NB4 (cell line): ENCODE measurements at regions not wholly inside any gene's neighbourhood (a gene's known extent, or its start where the extent isn't known, plus 50 kb on each side); places are given as distances from the start of the nearest gene placed in this dataset.

ENCODE experiments used
- DNase-seq: peaks from one replicate; pipeline ENCODE4 v3.0.0; 2010; ENCODE audit warnings: low read depth
- H3K4me3 ChIP-seq: one replicate; pipeline ENCODE4 v1.5.1; 2011; ENCODE audit warnings: mild to moderate bottlenecking, low read depth, low read length, moderate library complexity
- MYC ChIP-seq: IDR thresholded peaks from 2 replicates; pipeline ENCODE4 v1.6.1; 2011; ENCODE audit warnings: low read depth, low read length
- POLR2A ChIP-seq: IDR thresholded peaks from 2 replicates; pipeline ENCODE4 v1.6.1; 2011; ENCODE audit warnings: mild to moderate bottlenecking; ENCODE audit not compliant: insufficient read length; ENCODE audit errors: extremely low read depth
- TF ChIP-seq, protein P1 (sequence below): IDR thresholded peaks from one replicate; pipeline ENCODE4 v1.5.1; 2012; ENCODE audit warnings: low read depth, low read length
- TF ChIP-seq, protein P2 (sequence below): IDR thresholded peaks from 2 replicates; pipeline ENCODE4 v1.6.1; 2011; ENCODE audit warnings: low read depth, low read length

DNA sequence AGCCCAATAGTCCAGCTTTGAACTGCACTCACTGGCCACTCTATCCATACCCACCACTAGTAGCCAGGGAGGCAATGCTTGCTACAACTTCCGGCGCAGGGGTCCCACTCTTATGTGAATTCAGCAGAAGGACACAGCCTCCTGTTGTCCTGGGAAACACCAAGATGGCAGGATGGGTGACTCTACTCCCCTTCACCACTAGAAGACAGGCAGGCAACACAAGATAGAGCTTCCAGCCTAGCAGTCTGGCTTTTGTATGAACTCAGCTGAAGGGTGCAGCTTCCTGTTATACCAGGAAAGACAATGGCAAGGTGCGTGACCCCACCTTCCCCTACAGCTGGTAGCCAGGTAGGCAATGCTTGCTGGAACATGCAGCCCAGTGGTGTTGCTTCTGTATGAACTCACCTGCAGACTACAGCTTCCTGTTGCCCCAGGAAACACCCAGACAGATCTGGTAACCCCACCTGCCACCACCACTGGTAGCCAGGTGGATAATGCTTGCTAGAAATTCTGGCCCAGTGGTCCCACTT, 205.2 kb upstream of the KIRREL3 start:
- no peak overlapping the region for H3K4me3 ChIP-seq
- no peak for TF ChIP-seq MYC
- TF ChIP-seq, protein P1, sequence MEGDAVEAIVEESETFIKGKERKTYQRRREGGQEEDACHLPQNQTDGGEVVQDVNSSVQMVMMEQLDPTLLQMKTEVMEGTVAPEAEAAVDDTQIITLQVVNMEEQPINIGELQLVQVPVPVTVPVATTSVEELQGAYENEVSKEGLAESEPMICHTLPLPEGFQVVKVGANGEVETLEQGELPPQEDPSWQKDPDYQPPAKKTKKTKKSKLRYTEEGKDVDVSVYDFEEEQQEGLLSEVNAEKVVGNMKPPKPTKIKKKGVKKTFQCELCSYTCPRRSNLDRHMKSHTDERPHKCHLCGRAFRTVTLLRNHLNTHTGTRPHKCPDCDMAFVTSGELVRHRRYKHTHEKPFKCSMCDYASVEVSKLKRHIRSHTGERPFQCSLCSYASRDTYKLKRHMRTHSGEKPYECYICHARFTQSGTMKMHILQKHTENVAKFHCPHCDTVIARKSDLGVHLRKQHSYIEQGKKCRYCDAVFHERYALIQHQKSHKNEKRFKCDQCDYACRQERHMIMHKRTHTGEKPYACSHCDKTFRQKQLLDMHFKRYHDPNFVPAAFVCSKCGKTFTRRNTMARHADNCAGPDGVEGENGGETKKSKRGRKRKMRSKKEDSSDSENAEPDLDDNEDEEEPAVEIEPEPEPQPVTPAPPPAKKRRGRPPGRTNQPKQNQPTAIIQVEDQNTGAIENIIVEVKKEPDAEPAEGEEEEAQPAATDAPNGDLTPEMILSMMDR, result no peak
- TF ChIP-seq POLR2A, result no peak
- TF ChIP-seq, protein P2, sequence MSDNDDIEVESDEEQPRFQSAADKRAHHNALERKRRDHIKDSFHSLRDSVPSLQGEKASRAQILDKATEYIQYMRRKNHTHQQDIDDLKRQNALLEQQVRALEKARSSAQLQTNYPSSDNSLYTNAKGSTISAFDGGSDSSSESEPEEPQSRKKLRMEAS, result no peak
- no peak for DNase-seq

DNA sequence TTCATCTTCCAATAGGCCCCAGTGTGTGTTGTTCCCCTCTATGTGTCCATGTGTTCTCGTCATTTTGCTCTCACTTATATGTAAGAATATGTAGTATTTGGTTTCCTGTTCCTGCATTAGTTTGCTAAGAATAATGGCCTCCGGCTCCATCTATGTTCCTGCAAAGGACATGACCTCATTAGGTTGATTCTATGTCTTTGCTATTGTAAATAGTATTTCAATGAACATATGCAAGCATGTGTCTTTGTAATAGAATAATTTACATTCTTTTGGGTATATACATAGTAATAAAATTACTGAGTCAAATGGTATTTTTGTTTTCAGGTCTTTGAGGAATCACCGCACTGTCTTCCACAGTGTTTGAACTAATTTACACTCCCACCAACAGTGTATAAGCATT, 202.9 kb upstream of the KIRREL3 start:
- TF ChIP-seq, protein P1, result no peak
- DNase-seq, result no peak
- H3K4me3 ChIP-seq, result no peak overlapping the region

DNA sequence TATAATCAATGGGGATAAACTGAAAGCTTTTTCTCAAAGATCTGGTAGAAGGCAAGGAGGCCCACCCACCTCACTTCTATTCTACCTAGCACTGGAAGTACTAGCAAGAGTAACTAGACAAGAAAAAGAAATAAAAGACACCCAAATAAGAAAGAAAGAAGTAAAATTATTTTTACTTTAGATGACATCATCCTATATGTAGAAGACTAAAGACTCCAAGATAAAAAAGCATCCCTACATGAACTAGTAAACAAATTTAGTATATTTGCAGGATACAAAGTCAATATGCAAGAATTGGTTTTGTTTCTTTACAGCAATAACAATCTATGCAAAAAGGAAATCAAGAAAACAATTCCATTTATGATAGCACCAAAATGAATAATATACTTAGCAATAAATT, 201.5 kb upstream of the KIRREL3 start:
- TF ChIP-seq, protein P1, result no peak
- no peak for DNase-seq
- no peak overlapping the region for H3K4me3 ChIP-seq

DNA sequence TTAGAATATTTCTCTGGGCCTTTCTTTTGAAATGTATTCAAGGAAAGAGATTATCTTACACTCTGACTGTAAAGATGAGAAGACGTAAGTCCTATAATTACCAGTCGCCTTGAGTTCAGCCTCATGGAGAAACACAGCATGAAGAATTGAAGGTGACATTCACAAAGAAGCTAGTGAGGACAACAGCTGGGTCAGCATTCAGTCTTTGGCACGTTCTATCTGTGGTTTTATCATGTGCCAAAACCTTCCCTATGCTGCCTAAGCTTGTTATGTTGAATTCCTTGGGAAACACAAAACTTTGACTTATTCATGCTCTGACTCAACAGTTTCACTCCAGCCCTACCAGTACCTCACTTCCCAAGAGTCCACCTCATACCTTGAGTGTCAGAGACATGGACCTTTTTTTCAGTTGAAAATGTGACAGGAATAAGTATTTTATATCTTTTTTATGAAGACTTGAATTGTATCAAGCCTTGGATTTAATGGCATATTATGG, 198.8 kb upstream of the KIRREL3 start:
- DNase-seq, result no peak
- H3K4me3 ChIP-seq, result no peak overlapping the region
- TF ChIP-seq POLR2A, result no peak
- TF ChIP-seq, protein P2, result no peak
- TF ChIP-seq, protein P1, result no peak
- TF ChIP-seq MYC, result no peak

DNA sequence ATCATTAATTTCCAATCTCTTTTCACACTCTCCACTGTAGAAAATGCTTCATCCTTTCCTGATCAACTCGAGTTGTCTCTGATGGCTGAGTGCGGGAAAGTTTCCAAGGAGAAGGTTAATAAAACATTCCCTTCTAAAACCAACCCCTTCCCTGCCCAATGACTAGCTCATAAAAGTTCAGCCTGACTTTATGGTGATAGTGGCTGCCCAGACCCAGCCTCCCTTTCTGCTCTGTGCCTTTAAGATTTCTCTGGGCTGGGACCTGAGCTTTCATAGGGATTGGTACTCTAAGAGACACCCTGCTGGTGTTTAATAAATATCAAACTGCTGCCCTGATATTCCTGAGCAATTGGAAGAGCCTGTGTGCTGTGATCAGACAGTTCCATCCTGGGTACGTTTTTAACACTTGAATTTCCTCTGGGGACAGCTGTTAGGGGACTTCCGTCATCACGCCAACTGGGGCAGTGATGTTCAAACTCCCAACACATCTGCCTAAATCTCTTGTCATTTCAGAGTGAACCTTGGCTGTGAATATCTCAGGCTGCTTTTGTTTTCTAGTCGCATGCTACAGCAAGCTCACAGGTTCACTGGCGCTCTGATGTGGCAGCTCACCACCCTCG, 195.0 kb upstream of the KIRREL3 start:
- H3K4me3 ChIP-seq, result no peak overlapping the region
- TF ChIP-seq POLR2A, result no peak
- TF ChIP-seq MYC, result no peak
- TF ChIP-seq, protein P2, result no peak
- TF ChIP-seq, protein P1, result no peak
- DNase-seq, result no peak

DNA sequence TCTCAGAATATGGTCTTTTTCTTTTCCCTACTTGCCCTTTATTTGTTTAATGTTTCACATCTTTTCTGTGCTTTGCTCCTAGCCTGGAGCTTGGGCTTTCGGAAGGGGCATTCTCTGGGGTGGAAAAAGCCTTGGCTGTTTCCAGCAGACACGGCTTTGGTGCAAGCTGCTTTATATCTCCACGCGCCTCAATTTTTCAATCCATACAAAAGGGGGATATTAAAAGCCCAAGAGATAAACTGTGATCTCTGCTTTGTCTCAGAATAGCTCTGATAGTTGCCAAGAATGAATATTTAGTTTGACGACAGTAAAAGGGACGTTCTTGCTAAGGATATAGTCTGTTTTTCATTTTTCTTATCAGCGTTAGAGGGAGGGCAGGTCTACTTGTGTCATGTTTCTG, 194.0 kb upstream of the KIRREL3 start:
- H3K4me3 ChIP-seq, result no peak overlapping the region
- TF ChIP-seq POLR2A, result no peak
- TF ChIP-seq, protein P2, result no peak
- no peak for TF ChIP-seq MYC
- TF ChIP-seq, protein P1, result no peak
- DNase-seq, result no peak
